ENCODE measurements at regions not wholly inside any gene's neighbourhood (a gene's known extent, or its start where the extent isn't known, plus 50 kb on each side); places are given as distances from the start of the nearest gene placed in this dataset.
"Not testable (repeated sequence)": the region's sequence is repeated elsewhere in the genome, so short reads cannot be mapped to it uniquely, and the experiment has no call there.

GRCh38 chrX:18102006-18102405 is 118.7 kb downstream of the BEND2 start:
- DNase-seq = no peak

- no peak for DNase-seq
Observed at GRCh38 chrX:18101087-18101486, 119.6 kb downstream of the BEND2 start.

DNA sequence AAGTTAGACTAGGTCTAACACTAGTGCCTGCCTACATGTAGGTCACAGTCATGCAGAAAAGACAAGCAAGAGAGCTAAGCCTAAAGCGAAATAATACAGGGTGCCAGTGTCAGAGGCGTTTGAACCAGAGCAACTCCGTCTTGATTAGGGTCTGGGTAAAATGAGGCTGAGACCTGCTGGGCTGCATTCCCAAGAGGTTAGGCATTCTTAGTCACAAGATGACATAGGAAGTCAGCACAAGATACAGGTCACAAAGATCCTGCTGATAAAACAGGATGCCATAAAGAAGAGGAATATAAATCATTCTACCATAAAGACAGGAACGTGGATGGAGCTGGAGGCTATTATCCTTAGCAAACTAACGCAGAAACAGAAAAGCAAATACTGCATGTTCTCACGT is 120.9 kb downstream of the BEND2 start:
- no peak for DNase-seq

GRCh38 chrX:18098763-18099162 is 121.9 kb downstream of the BEND2 start:
- DNase-seq = no peak

DNA sequence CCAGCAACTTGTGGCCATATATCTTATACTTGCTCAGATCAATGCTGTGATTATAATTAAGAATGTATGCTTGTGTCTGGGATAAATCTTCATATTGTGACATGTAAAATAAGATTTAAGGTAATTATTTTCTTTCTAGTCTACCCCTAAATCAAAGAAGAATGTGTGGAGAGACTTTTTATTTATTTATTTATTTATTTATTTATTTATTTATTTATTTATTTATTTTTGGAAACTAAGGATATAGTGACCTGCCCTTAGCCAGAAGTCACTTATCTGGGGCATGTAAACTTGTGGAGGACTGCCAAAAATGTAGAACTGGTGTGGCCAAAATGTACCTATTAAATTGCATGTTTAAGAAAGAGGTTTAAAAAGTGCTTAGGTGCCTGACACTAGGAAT is 144.3 kb downstream of the BEND2 start:
- no peak for DNase-seq

DNA sequence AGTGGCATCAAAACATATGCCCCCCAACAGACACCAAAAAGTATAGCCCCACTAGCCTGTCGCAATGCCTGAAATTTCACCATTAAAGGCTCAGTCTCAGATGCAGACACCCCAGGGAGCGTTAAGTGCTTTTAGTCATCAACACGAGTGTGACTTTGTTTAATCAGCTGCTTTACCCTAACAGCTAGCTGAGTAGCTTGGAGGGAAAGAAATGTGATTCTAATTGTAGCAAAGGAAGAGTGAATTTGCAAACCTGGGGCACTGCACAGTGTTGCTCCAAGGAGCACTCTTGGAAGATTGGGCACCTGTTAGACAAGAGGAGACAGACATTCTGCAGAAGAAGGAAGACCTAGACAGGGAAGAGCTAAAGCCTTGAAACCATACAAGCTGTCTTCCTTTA is 145.1 kb downstream of the BEND2 start:
- no peak for DNase-seq

GRCh38 chrX:18068045-18068444 is 152.6 kb downstream of the BEND2 start:
- DNase-seq = not testable (repeated sequence)

GRCh38 chrX:18065956-18066355 is 154.7 kb downstream of the BEND2 start:
- no peak for DNase-seq

GRCh38 chrX:18051690-18052089 is 169.0 kb downstream of the BEND2 start:
- DNase-seq = no peak

- no peak for DNase-seq
Observed at GRCh38 chrX:18047491-18047890, 173.2 kb downstream of the BEND2 start.

GRCh38 chrX:18045436-18045835 is 175.2 kb downstream of the BEND2 start:
- no peak for DNase-seq

DNA sequence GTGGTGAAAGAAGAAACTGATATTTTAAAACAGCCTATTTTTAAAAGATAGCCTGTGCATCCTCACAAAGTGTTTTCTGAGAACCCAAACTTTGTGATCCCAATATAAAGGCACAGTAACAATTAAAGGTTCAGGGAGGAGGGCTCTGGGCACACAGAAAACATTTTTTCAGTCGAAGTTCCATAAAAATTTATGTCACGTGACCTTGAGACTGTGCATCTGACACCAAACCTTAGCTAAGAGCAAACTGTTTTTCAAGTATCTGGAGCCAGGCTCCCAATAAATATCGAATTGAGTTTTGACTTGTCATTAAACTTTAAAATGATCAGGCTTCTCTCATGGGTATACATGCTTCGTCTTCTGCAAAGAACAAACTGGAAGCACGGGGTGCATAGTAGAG is 177.9 kb downstream of the BEND2 start:
- no peak for DNase-seq

GRCh38 chrX:18041656-18042055 is 179.0 kb downstream of the BEND2 start:
- DNase-seq = no peak

DNA sequence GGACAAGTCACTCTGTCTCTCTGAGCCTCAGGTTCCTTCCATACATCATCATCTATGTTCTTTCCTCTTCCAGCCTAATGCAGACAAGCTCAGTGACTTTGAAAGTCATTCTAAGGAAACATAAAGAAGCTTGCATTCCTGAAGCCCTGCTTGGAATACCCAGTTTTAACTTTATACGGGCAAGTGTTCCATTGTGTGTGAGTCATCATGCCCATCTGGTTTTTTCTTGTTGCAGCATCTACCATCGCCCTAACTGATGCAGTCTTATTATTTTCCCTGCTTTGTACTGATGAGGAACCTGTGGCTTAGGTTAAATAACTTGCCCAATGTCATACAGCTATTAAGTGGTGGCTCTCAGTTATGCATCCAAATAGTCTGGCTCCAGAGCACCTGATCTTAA is 177.9 kb upstream of the RAI2 start:
- DNase-seq = no peak

GRCh38 chrX:18036394-18036793 is 175.3 kb upstream of the RAI2 start:
- DNase-seq = no peak

DNA sequence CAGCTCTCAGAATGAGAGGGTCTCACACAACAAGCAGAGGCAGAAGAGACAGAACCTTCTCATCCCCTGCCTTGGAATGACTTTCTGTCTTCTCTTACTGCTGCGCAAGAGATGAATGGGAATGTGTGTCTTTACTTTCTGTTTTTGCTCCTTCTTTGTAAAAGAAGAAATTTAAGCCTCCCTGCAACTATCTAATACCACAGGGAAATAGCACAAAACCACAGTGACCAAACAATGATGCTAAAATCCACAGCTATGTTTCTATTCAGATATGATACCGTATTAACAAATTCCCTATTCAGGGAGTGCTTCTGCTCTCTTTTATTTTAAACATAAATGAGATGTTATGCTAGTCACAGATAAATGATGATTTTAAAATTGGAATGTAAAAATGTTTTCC is 173.8 kb upstream of the RAI2 start:
- no peak for DNase-seq

GRCh38 chrX:18034504-18034903 is 173.4 kb upstream of the RAI2 start:
- no peak for DNase-seq

- no peak for DNase-seq
Observed at GRCh38 chrX:18032486-18033221, 171.6 kb upstream of the RAI2 start.

DNA sequence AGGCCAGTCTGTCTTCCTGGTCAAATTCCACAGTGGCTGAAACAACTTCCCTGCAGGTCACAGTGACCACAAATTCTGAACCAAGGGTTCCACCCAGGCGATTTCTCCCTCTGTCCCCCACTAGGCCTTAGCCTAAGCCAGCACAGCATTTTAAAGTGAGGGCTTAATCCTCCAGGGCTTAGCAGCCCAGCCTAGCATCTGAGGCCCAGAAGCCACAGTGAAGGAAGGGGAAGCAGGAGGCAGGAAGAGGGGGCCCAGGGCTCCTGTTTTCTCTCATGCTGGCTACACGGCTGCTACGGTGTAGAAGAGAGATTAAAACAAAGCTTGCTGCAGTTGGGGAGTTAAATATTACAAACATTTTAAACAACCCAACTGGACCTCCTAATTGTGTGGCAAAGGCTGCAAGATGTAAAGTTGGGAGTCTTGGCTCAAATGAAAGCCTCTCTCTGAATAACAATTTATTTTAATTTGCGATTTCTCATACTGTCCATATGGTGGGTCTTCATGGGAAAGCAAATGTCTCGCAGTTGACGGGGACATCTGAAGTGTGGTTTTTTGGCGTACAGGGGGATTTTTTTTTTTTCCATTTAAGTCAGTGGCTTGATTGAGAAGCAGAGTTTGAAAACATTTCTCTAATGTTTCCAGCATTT is 170.8 kb upstream of the RAI2 start:
- no peak for DNase-seq

DNA sequence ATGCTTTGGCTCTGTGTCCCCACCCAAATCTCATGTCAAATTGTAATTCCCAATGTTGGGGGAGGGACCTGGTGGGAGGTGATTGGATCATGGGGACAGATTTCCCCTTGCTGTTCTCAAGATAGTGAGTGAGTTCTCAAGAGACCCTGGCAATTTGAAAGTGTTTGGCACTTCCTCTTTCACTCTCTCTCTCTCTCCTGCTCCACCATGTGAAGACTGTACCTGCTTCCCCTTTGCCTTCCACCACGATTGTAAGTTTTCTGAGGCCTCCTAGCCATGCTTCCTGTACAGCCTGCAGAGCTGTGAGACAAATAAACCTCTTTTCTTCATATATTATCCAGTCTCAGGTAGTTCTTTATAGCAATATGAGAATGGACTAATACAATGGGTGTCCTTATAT is 169.6 kb upstream of the RAI2 start:
- not testable (repeated sequence) for DNase-seq

DNA sequence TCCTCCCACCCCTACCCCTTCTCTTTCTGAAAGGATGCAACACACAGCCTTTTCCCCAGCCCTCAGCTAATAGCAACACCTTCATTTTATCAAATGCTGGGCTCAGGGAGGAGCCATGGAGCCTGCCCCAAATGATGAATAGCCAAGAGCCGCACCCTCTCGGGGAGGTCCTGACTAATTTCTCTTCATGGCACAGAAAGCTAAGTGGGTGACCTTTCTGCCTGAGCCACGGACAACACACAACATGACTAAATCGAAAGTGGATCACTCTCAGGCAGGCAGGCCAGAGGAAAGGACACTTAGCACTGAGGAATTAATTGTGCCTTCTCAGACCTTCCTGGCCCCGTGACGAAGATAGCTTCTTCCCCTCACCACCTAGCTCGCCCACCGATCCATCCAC is 165.1 kb upstream of the RAI2 start:
- no peak for DNase-seq

- no peak for DNase-seq
Observed at GRCh38 chrX:18017411-18017810, 156.3 kb upstream of the RAI2 start.

- DNase-seq = no peak
Observed at GRCh38 chrX:18016941-18017340, 155.8 kb upstream of the RAI2 start.

DNA sequence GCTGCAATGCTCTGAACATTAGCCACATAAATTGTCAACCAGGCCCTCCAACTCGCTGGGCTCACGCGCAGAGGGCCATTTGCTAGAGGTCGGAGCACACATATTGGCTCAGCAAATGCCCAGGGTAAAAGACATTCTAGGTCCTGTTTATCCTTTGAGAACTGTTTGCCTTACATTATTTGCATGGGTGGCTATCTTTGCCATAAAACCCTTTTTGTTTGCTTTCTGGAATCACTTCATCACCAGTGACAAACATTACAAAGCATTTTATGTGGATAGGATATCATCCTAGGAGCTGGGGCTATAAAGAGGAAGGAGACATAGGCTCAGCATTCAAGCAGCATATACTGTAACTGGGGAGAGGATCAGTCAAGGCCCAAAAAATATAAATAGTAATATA is 149.2 kb upstream of the RAI2 start:
- no peak for DNase-seq

GRCh38 chrX:18003876-18004275 is 142.8 kb upstream of the RAI2 start:
- DNase-seq = no peak

Data from CD4-positive, alpha-beta T cell treated with Interleukin-6 for 4 hours (primary cell).